Upper lobe of left lung (tissue), 6 donors: ENCODE measurements at regions not wholly inside any gene's neighbourhood (a gene's known extent, or its start where the extent isn't known, plus 50 kb on each side); places are given as distances from the start of the nearest gene placed in this dataset.

Experiments
- ATAC-seq, 2 donors: fragments of 200-7000 bp; cut with Tn5 transposase; one replicate each; pipeline ENCODE4 v1.9.1; 2022; ENCODE audit warnings: mild to moderate bottlenecking in 2 of 2, moderate library complexity in 2 of 2; ENCODE audit not compliant: low FRiP score in 2 of 2
- DNase-seq, 2 donors: peaks; one replicate each; pipeline ENCODE4 v3.0.0-alpha.2; 2019 to 2020
- H3K27ac ChIP-seq, 4 donors: fragments of 200-600 bp; sonication (generic); one replicate each; pipeline ENCODE4 v1.5.1; 2016 to 2019
- H3K27me3 ChIP-seq, 4 donors: fragments of 200-600 bp; sonication (generic); one replicate each; pipeline ENCODE4 v1.5.1; 2017 to 2019
- H3K36me3 ChIP-seq, 4 donors: fragments of 200-600 bp; sonication (generic); one replicate each; pipeline ENCODE4 v1.5.1; 2016 to 2019
- H3K4me1 ChIP-seq, 4 donors: fragments of 200-600 bp; sonication (generic); one replicate each; pipeline ENCODE4 v1.5.1; 2018 to 2019
- H3K4me3 ChIP-seq, 4 donors: fragments of 200-600 bp; sonication (generic); one replicate each; pipeline ENCODE4 v1.5.1; 2017 to 2019; ENCODE audit warnings: mild to moderate bottlenecking in 2 of 4, moderate library complexity in 1 of 4
- H3K9me3 ChIP-seq, 4 donors: fragments of 200-600 bp; sonication (generic); one replicate each; pipeline ENCODE4 v1.5.1; 2018 to 2019
- CTCF ChIP-seq, 6 experiments: fragments of 450-650 bp in 4 of 6; fragments of 200-600 bp in 2 of 6; sonication (generic) in 2 of 6; IDR thresholded peaks; one replicate each; pipeline ENCODE4 v1.5.1; 2016 to 2019; ENCODE audit warnings: antibody characterized with exemption in 6 of 6
- EP300 ChIP-seq, 4 donors: sonication (generic); formaldehyde crosslinking; IDR thresholded peaks; one replicate each; pipeline ENCODE4 v1.5.1; 2017; ENCODE audit warnings: antibody characterized with exemption in 4 of 4, control low read depth in 2 of 4
- POLR2A ChIP-seq, 4 donors: fragments of 450-650 bp; IDR thresholded peaks; one replicate each; pipeline ENCODE4 v1.5.1; 2016 to 2017; ENCODE audit warnings: antibody characterized with exemption in 4 of 4, mild to moderate bottlenecking in 2 of 4
- POLR2AphosphoS5 ChIP-seq, 2 donors: sonication (generic); formaldehyde crosslinking; IDR thresholded peaks; one replicate each; pipeline ENCODE4 v1.5.1; 2017; ENCODE audit warnings: antibody characterized with exemption in 2 of 2
- WGBS, 2 donors: methylation state at CpG; one replicate each; pipeline ENCODE4 v1.1.5; 2017 to 2018; 5-methylcytosine and 5-hydroxymethylcytosine counted together
- donor health status: DM: no; HTN: no; CAD: no; lungs with moderate emphysema.
- donor health status: DM: no; HTN: yes; CAD: no; lungs with severe emphysema.

DNA sequence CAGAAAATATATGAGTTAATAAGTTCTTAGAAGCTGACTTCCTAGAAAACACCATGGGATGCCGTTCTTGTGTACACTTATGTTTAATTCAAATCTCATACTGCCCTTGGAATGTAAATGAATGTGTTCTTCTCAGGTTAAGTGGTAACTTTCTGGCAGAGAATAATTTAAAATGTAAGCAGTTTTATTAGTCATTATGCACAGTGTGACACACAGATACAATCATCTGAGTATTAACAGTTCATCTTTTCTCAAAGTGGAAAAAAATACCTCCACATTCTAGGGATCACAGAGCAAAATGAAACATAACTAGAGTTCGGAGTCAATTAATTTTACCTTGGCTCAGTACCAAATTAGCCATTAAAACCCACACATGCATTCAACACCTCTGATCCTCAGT lies 508.1 kb downstream of the CDH9 start:
- WGBS, 2 donors: 68 to 82% methylated on average over 2 of the region's 2 CpGs
- no peak overlapping the region for H3K27ac ChIP-seq

DNA sequence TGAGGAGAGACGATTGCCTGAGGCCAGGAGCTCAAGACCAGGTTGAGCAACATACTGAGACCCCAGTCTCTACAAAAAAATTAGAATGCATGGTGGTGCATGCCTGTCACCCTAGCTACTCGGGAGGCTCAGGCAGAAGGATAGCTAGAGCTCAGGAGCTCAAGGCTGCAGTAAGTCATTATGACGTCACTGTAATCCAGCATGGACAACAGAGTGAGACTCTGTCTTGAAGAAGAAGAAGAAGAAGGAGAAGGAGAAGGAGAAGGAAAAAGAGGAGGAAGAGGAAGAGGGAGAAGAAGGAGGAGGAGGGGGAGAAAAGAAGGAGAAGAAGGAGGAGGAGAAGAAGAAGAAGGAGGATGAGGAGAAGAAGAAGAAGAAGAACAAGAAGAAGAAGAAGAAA lies 519.1 kb downstream of the CDH9 start:
- H3K27me3 ChIP-seq: no peaks in the 10 kb centered on the region
- H3K36me3 ChIP-seq: no peaks in the 10 kb centered on the region
- 48 to 59% methylated on average over 3 of the region's 3 CpGs for WGBS, 2 donors
- no peak for ATAC-seq
- H3K27ac ChIP-seq: no peak overlapping the region
- H3K4me1 ChIP-seq: no peaks in the 10 kb centered on the region
- no peak overlapping the region for H3K4me3 ChIP-seq
- DNase-seq: no peak
- TF ChIP-seq POLR2AphosphoS5 (IDR thresholded peaks at IDR 0.05) (no peak), EP300 (IDR thresholded peaks at IDR 0.05) (no peak), POLR2A (IDR thresholded peaks at IDR 0.05) (no peak), CTCF (IDR thresholded peaks at IDR 0.05) (no peak)
- H3K9me3 ChIP-seq: no peaks in the 10 kb centered on the region

More for the DNA sequence above, 508.1 kb downstream of the CDH9 start:
- Histone ChIP-seq H3K4me3 (no peak overlapping the region), H3K4me1 (no peaks in the 10 kb centered on the region), H3K36me3 (no peaks in the 10 kb centered on the region), H3K9me3 (no peaks in the 10 kb centered on the region), H3K27me3 (no peaks in the 10 kb centered on the region)
- TF ChIP-seq EP300 (IDR thresholded peaks at IDR 0.05) (no peak), POLR2AphosphoS5 (IDR thresholded peaks at IDR 0.05) (no peak), CTCF (IDR thresholded peaks at IDR 0.05) (no peak), POLR2A (IDR thresholded peaks at IDR 0.05) (no peak)
- ATAC-seq (no peak), DNase-seq (no peak)

DNA sequence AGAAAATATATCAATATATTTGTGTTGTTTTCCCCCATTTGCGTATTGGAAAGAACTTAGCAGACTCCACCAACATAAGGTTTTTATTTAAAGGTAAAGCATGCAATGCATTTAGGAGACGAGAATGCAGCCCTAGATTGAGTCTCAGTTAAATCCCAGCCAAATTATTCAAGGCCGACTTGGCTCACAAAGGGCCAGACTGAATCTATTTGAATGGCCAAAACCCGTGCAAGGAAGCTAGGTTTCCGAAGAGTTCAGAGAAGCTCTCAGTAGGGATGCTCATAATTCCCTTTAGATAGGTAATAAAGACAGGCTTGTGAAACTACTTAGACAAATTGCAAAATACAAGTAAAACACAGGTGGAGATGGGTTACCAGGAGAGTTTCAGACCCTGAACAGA lies 520.3 kb downstream of the CDH9 start:
- ATAC-seq (no peak), DNase-seq (no peak)
- TF ChIP-seq EP300 (IDR thresholded peaks at IDR 0.05) (no peak), POLR2AphosphoS5 (IDR thresholded peaks at IDR 0.05) (no peak)
- WGBS, 2 donors: 81 to 83% methylated on average over 5 of the region's 5 CpGs
- Histone ChIP-seq H3K4me1 (no peaks in the 10 kb centered on the region), H3K4me3 (no peak overlapping the region), H3K27ac (no peak overlapping the region), H3K9me3 (no peaks in the 10 kb centered on the region), H3K36me3 (no peaks in the 10 kb centered on the region), H3K27me3 (no peaks in the 10 kb centered on the region)

GRCh38 chr5:26498972-26499371 lies 539.4 kb downstream of the CDH9 start:
- Histone ChIP-seq H3K9me3 (peaks cover 0 to 1% (median 0%) of the 10 kb centered on the region in 4 donors), H3K27ac (no peak overlapping the region), H3K36me3 (no peaks in the 10 kb centered on the region), H3K27me3 (no peaks in the 10 kb centered on the region), H3K4me3 (no peak overlapping the region), H3K4me1 (no peaks in the 10 kb centered on the region)
- no peak for TF ChIP-seq EP300 (IDR thresholded peaks at IDR 0.05)
- TF ChIP-seq CTCF (IDR thresholded peaks at IDR 0.05): no peak
- TF ChIP-seq POLR2AphosphoS5 (IDR thresholded peaks at IDR 0.05): no peak
- TF ChIP-seq POLR2A (IDR thresholded peaks at IDR 0.05): no peak
- no peak for ATAC-seq
- 47 to 57% methylated on average over 5 of the region's 5 CpGs for WGBS, 2 donors
- DNase-seq: no peak

GRCh38 chr5:26495437-26495836 lies 542.9 kb downstream of the CDH9 start:
- no peak for DNase-seq
- TF ChIP-seq CTCF (IDR thresholded peaks at IDR 0.05) (no peak), POLR2AphosphoS5 (IDR thresholded peaks at IDR 0.05) (no peak), POLR2A (IDR thresholded peaks at IDR 0.05) (no peak), EP300 (IDR thresholded peaks at IDR 0.05) (no peak)
- 78 to 79% methylated on average over 2 of the region's 2 CpGs for WGBS, 2 donors

More at GRCh38 chr5:26495437-26495836, 542.9 kb downstream of the CDH9 start:
- H3K4me1 ChIP-seq: no peaks in the 10 kb centered on the region
- no peaks in the 10 kb centered on the region for H3K27me3 ChIP-seq
- no peaks in the 10 kb centered on the region for H3K36me3 ChIP-seq
- H3K4me3 ChIP-seq: no peak overlapping the region
- peaks cover 0 to 11% (median 4%) of the 10 kb centered on the region in 4 donors for H3K9me3 ChIP-seq
- no peak overlapping the region for H3K27ac ChIP-seq
- ATAC-seq: no peak
